ENCODE measurements at regions not wholly inside any gene's neighbourhood (a gene's known extent, or its start where the extent isn't known, plus 50 kb on each side); places are given as distances from the start of the nearest gene placed in this dataset.
"Not testable (repeated sequence)": the region's sequence is repeated elsewhere in the genome, so short reads cannot be mapped to it uniquely, and the experiment has no call there.

- CTCF ChIA-PET; H3K4me1 Mint-ChIP-seq; ATAC-seq (ENCODE audit: low read depth); DNase-seq; intact Hi-C loops (cut with micrococcal nuclease); H3K9me3 Mint-ChIP-seq; H3K27ac Mint-ChIP-seq; H3K36me3 Mint-ChIP-seq (ENCODE audit: low read depth); POLR2A ChIA-PET; H3K4me3 Mint-ChIP-seq: not testable (repeated sequence)
- H3K27me3 Mint-ChIP-seq = peaks cover 13% of the 10 kb centered on the region
These were observed 130.0 kb upstream of the CCZ1B start for GRCh38 chr7:6955990-6956566.

GRCh38 chr7:6958371-6958770 is 132.3 kb upstream of the CCZ1B start:
- H3K27me3 Mint-ChIP-seq = peaks cover 14% of the 10 kb centered on the region
- H3K9me3 Mint-ChIP-seq; H3K4me1 Mint-ChIP-seq; H3K27ac Mint-ChIP-seq; POLR2A ChIA-PET; DNase-seq; H3K4me3 Mint-ChIP-seq; intact Hi-C loops (cut with micrococcal nuclease); ATAC-seq (ENCODE audit: low read depth); CTCF ChIA-PET; H3K36me3 Mint-ChIP-seq (ENCODE audit: low read depth): not testable (repeated sequence)

GRCh38 chr7:6959942-6960341 is 133.9 kb upstream of the CCZ1B start:
- H3K4me3 Mint-ChIP-seq; H3K27ac Mint-ChIP-seq; POLR2A ChIA-PET; H3K36me3 Mint-ChIP-seq (ENCODE audit: low read depth); intact Hi-C loops (cut with micrococcal nuclease); DNase-seq; ATAC-seq (ENCODE audit: low read depth); H3K9me3 Mint-ChIP-seq; H3K4me1 Mint-ChIP-seq; CTCF ChIA-PET: not testable (repeated sequence)
- peaks cover 12% of the 10 kb centered on the region for H3K27me3 Mint-ChIP-seq

- intact Hi-C loops (cut with micrococcal nuclease); H3K9me3 Mint-ChIP-seq; H3K4me3 Mint-ChIP-seq; H3K4me1 Mint-ChIP-seq; H3K36me3 Mint-ChIP-seq (ENCODE audit: low read depth); DNase-seq; POLR2A ChIA-PET; ATAC-seq (ENCODE audit: low read depth); H3K27ac Mint-ChIP-seq; CTCF ChIA-PET: not testable (repeated sequence)
- peaks cover 14% of the 10 kb centered on the region for H3K27me3 Mint-ChIP-seq
These were observed 136.8 kb upstream of the CCZ1B start for GRCh38 chr7:6962871-6963270.

GRCh38 chr7:6965051-6965450 is 139.0 kb upstream of the CCZ1B start:
- intact Hi-C loops (cut with micrococcal nuclease) = loop anchor here (1.0 to 5.0 kb wide), 3 partner anchors 137 to 1252 kb away; no protein-coding TSS in a partner anchor

GRCh38 chr7:6970180-6970579 is 144.1 kb upstream of the CCZ1B start:
- H3K27me3 Mint-ChIP-seq; H3K4me1 Mint-ChIP-seq; H3K4me3 Mint-ChIP-seq; ATAC-seq (ENCODE audit: low read depth); H3K36me3 Mint-ChIP-seq (ENCODE audit: low read depth); intact Hi-C loops (cut with micrococcal nuclease); CTCF ChIA-PET; POLR2A ChIA-PET; DNase-seq; H3K9me3 Mint-ChIP-seq; H3K27ac Mint-ChIP-seq: not testable (repeated sequence)

More at GRCh38 chr7:6965051-6965450, 139.0 kb upstream of the CCZ1B start:
- CTCF ChIA-PET; H3K4me3 Mint-ChIP-seq; ATAC-seq (ENCODE audit: low read depth); H3K36me3 Mint-ChIP-seq (ENCODE audit: low read depth); POLR2A ChIA-PET; H3K4me1 Mint-ChIP-seq; H3K27ac Mint-ChIP-seq; H3K9me3 Mint-ChIP-seq: not testable (repeated sequence)
- DNase-seq = peak; percentile 23
- H3K27me3 Mint-ChIP-seq = peaks cover 14% of the 10 kb centered on the region

GRCh38 chr7:6974876-6975275 is 148.8 kb upstream of the CCZ1B start:
- H3K4me3 Mint-ChIP-seq; DNase-seq; intact Hi-C loops (cut with micrococcal nuclease); POLR2A ChIA-PET; H3K4me1 Mint-ChIP-seq; H3K9me3 Mint-ChIP-seq; ATAC-seq (ENCODE audit: low read depth); CTCF ChIA-PET; H3K27ac Mint-ChIP-seq; H3K36me3 Mint-ChIP-seq (ENCODE audit: low read depth): not testable (repeated sequence)
- peaks cover 13% of the 10 kb centered on the region for H3K27me3 Mint-ChIP-seq

GRCh38 chr7:6975346-6975745 is 149.3 kb upstream of the CCZ1B start:
- H3K36me3 Mint-ChIP-seq (ENCODE audit: low read depth); intact Hi-C loops (cut with micrococcal nuclease); CTCF ChIA-PET; H3K9me3 Mint-ChIP-seq; POLR2A ChIA-PET; H3K4me3 Mint-ChIP-seq; ATAC-seq (ENCODE audit: low read depth); H3K27ac Mint-ChIP-seq; DNase-seq; H3K4me1 Mint-ChIP-seq: not testable (repeated sequence)
- peaks cover 17% of the 10 kb centered on the region for H3K27me3 Mint-ChIP-seq

GRCh38 chr7:6977368-6977767 is 151.3 kb upstream of the CCZ1B start:
- intact Hi-C loops (cut with micrococcal nuclease); DNase-seq; H3K27ac Mint-ChIP-seq; H3K36me3 Mint-ChIP-seq (ENCODE audit: low read depth); H3K4me1 Mint-ChIP-seq; CTCF ChIA-PET; POLR2A ChIA-PET; H3K9me3 Mint-ChIP-seq; H3K4me3 Mint-ChIP-seq; ATAC-seq (ENCODE audit: low read depth): not testable (repeated sequence)
- peaks cover 17% of the 10 kb centered on the region for H3K27me3 Mint-ChIP-seq

- H3K4me1 Mint-ChIP-seq; CTCF ChIA-PET; H3K9me3 Mint-ChIP-seq; H3K4me3 Mint-ChIP-seq; ATAC-seq (ENCODE audit: low read depth); H3K36me3 Mint-ChIP-seq (ENCODE audit: low read depth); H3K27ac Mint-ChIP-seq; intact Hi-C loops (cut with micrococcal nuclease); DNase-seq; POLR2A ChIA-PET: not testable (repeated sequence)
- peaks cover 20% of the 10 kb centered on the region for H3K27me3 Mint-ChIP-seq
These were observed 152.3 kb upstream of the CCZ1B start for GRCh38 chr7:6978326-6978725.

GRCh38 chr7:6979456-6979855 is 153.4 kb upstream of the CCZ1B start:
- intact Hi-C loops (cut with micrococcal nuclease); POLR2A ChIA-PET; H3K4me3 Mint-ChIP-seq; H3K9me3 Mint-ChIP-seq; CTCF ChIA-PET; H3K4me1 Mint-ChIP-seq; H3K36me3 Mint-ChIP-seq (ENCODE audit: low read depth); DNase-seq; H3K27ac Mint-ChIP-seq; ATAC-seq (ENCODE audit: low read depth): not testable (repeated sequence)
- H3K27me3 Mint-ChIP-seq = peaks cover 26% of the 10 kb centered on the region

- H3K36me3 Mint-ChIP-seq (ENCODE audit: low read depth); intact Hi-C loops (cut with micrococcal nuclease); H3K27ac Mint-ChIP-seq; DNase-seq; H3K9me3 Mint-ChIP-seq; CTCF ChIA-PET; ATAC-seq (ENCODE audit: low read depth); POLR2A ChIA-PET; H3K4me1 Mint-ChIP-seq; H3K4me3 Mint-ChIP-seq: not testable (repeated sequence)
- peaks cover 24% of the 10 kb centered on the region for H3K27me3 Mint-ChIP-seq
These were observed 156.3 kb upstream of the CCZ1B start for GRCh38 chr7:6982375-6982774.

GRCh38 chr7:6986892-6987291 is 160.8 kb upstream of the CCZ1B start:
- H3K36me3 Mint-ChIP-seq (ENCODE audit: low read depth); intact Hi-C loops (cut with micrococcal nuclease): not testable (repeated sequence)

More at GRCh38 chr7:6986892-6987291, 160.8 kb upstream of the CCZ1B start:
- POLR2A ChIA-PET; CTCF ChIA-PET; DNase-seq; H3K4me1 Mint-ChIP-seq; H3K4me3 Mint-ChIP-seq; ATAC-seq (ENCODE audit: low read depth); H3K9me3 Mint-ChIP-seq; H3K27ac Mint-ChIP-seq: not testable (repeated sequence)
- H3K27me3 Mint-ChIP-seq = peaks cover 21% of the 10 kb centered on the region

Data from activated B cell treated with CpG ODN at 0.5 μM for 24 hours (primary cell).